ENCODE measurements at regions not wholly inside any gene's neighbourhood (a gene's known extent, or its start where the extent isn't known, plus 50 kb on each side); places are given as distances from the start of the nearest gene placed in this dataset.
"Not testable (repeated sequence)": the region's sequence is repeated elsewhere in the genome, so short reads cannot be mapped to it uniquely, and the experiment has no call there.

- DNase-seq, result not testable (repeated sequence)
Observed at GRCh38 chr2:55124682-55125081, 74.4 kb upstream of the RTN4 start.

GRCh38 chr2:55123851-55124269, 73.6 kb upstream of the RTN4 start:
- no peak for DNase-seq

- DNase-seq, result no peak
Observed at GRCh38 chr2:55120634-55121359, 70.5 kb upstream of the RTN4 start.

- DNase-seq, result no peak
Observed at GRCh38 chr2:55119711-55120487, 69.6 kb upstream of the RTN4 start.

- no peak for DNase-seq
Observed at GRCh38 chr2:55118643-55119083, 68.4 kb upstream of the RTN4 start.

GRCh38 chr2:55116966-55117365, 66.7 kb upstream of the RTN4 start:
- DNase-seq, result no peak

- DNase-seq, result no peak
Observed at GRCh38 chr2:55116598-55116964, 66.3 kb upstream of the RTN4 start.

GRCh38 chr2:55115761-55116597, 65.7 kb upstream of the RTN4 start:
- no peak for DNase-seq

GRCh38 chr2:55114597-55114996, 64.3 kb upstream of the RTN4 start:
- DNase-seq, result no peak

GRCh38 chr2:55114082-55114481, 63.8 kb upstream of the RTN4 start:
- DNase-seq, result no peak

GRCh38 chr2:55112229-55113031, 62.2 kb upstream of the RTN4 start:
- no peak for DNase-seq

GRCh38 chr2:55111570-55112228, 61.4 kb upstream of the RTN4 start:
- peak in 1 of 2 donors; percentile 60 for DNase-seq

GRCh38 chr2:55111230-55111569, 60.9 kb upstream of the RTN4 start:
- no peak for DNase-seq

GRCh38 chr2:55109219-55109891, 59.1 kb upstream of the RTN4 start:
- DNase-seq, result no peak

GRCh38 chr2:55108456-55109160, 58.4 kb upstream of the RTN4 start:
- DNase-seq, result no peak

GRCh38 chr2:55107436-55107835, 57.2 kb upstream of the RTN4 start:
- no peak for DNase-seq

- DNase-seq, result no peak
Observed at GRCh38 chr2:55106148-55106547, 55.9 kb upstream of the RTN4 start.

- DNase-seq, result no peak
Observed at GRCh38 chr2:55105456-55105855, 55.2 kb upstream of the RTN4 start.

GRCh38 chr2:55103046-55103445, 52.8 kb upstream of the RTN4 start:
- no peak for DNase-seq

GRCh38 chr2:55102056-55102812, 52.0 kb upstream of the RTN4 start:
- no peak for DNase-seq

Measured in CD4-positive, alpha-beta T cell treated with Interleukin-4 for 1 hour (primary cell).